SH-SY5Y (cell line): ENCODE measurements at regions not wholly inside any gene's neighbourhood (a gene's known extent, or its start where the extent isn't known, plus 50 kb on each side); places are given as distances from the start of the nearest gene placed in this dataset.

ENCODE experiments used
- GATA2 ChIP-seq: IDR thresholded peaks from 2 replicates; pipeline ENCODE4 v1.6.1; 2011; ENCODE audit warnings: mild to moderate bottlenecking, low read depth, low read length
- GATA3 ChIP-seq: IDR thresholded peaks from 2 replicates; pipeline ENCODE4 v1.6.1; 2011; ENCODE audit warnings: low read depth, mild to moderate bottlenecking, low read length, moderate library complexity

GRCh38 chr2:193072647-193073046 lies 877.9 kb upstream of the TMEFF2 start:
- TF ChIP-seq GATA3 (no peak), GATA2 (no peak)

GRCh38 chr2:193024791-193025190 lies 830.1 kb upstream of the TMEFF2 start:
- TF ChIP-seq GATA2 (no peak), GATA3 (no peak)

- no peak for TF ChIP-seq GATA3
- no peak for TF ChIP-seq GATA2
Observed at GRCh38 chr2:193011870-193012269, 817.1 kb upstream of the TMEFF2 start.

GRCh38 chr2:192993059-192993458 lies 798.3 kb upstream of the TMEFF2 start:
- TF ChIP-seq GATA2 (no peak), GATA3 (no peak)

GRCh38 chr2:192983173-192983572 lies 788.4 kb upstream of the TMEFF2 start:
- TF ChIP-seq GATA2: no peak
- TF ChIP-seq GATA3: no peak

GRCh38 chr2:192978395-192978794 lies 783.7 kb upstream of the TMEFF2 start:
- TF ChIP-seq GATA2 (peak; percentile 73), GATA3 (peak; percentile 78)

- no peak for TF ChIP-seq GATA3
- TF ChIP-seq GATA2: no peak
Observed at GRCh38 chr2:192971981-192972380, 777.2 kb upstream of the TMEFF2 start.

GRCh38 chr2:192969055-192969454 lies 774.3 kb upstream of the TMEFF2 start:
- TF ChIP-seq GATA3: no peak
- TF ChIP-seq GATA2: no peak

GRCh38 chr2:192960945-192961344 lies 766.2 kb upstream of the TMEFF2 start:
- TF ChIP-seq GATA2 (no peak), GATA3 (no peak)

GRCh38 chr2:192957425-192957824 lies 762.7 kb upstream of the TMEFF2 start:
- TF ChIP-seq GATA2 (no peak), GATA3 (no peak)

GRCh38 chr2:192953116-192953515 lies 758.4 kb upstream of the TMEFF2 start:
- no peak for TF ChIP-seq GATA2
- no peak for TF ChIP-seq GATA3

GRCh38 chr2:192952245-192952644 lies 757.5 kb upstream of the TMEFF2 start:
- no peak for TF ChIP-seq GATA2
- TF ChIP-seq GATA3: no peak

- TF ChIP-seq GATA3: no peak
- no peak for TF ChIP-seq GATA2
Observed at GRCh38 chr2:192948316-192948715, 753.6 kb upstream of the TMEFF2 start.

- no peak for TF ChIP-seq GATA3
- TF ChIP-seq GATA2: no peak
Observed at GRCh38 chr2:192947352-192947751, 752.6 kb upstream of the TMEFF2 start.

GRCh38 chr2:192940767-192941166 lies 746.0 kb upstream of the TMEFF2 start:
- TF ChIP-seq GATA2 (no peak), GATA3 (no peak)

- TF ChIP-seq GATA2 (no peak), GATA3 (no peak)
Observed at GRCh38 chr2:192932376-192932775, 737.6 kb upstream of the TMEFF2 start.
